ENCODE measurements at regions not wholly inside any gene's neighbourhood (a gene's known extent, or its start where the extent isn't known, plus 50 kb on each side); places are given as distances from the start of the nearest gene placed in this dataset.

DNA sequence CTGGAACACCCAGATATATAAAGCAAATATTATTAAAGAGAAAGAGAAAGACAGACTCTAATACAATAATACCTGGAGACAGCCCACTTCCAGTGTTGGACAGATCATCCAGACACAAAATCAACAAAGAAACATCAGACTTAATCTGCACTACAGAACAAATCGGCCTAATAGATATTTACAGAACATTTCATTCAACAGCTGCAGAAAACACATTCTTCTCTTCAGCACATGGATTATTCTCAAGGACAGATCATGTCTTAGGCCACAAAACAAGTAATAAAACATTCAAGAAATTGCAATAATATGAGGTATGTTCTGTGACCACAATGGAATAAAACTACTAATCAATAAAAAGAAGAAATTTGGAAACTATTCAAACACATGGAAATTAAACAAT, 398.3 kb upstream of the DUSP10 start:
- no peak overlapping the region for H3K4me3 Mint-ChIP-seq
- H2BK120ac ChIP-seq (ENCODE audit: low read depth, low read length, poor library complexity, severe bottlenecking) = no peak overlapping the region
- no peak overlapping the region for H4K5ac ChIP-seq (ENCODE audit: insufficient read length, low read depth, low read length)
- H2AK5ac ChIP-seq (ENCODE audit: insufficient read length, low read length) = no peak overlapping the region
- H3K27ac Mint-ChIP-seq = no peak overlapping the region
- no peak overlapping the region for H2BK12ac ChIP-seq (ENCODE audit: insufficient read length, low read depth, low read length)
- no peaks in the 10 kb centered on the region for H3K9me3 ChIP-seq (ENCODE audit: control insufficient read depth, low read depth, low read length)
- no peak overlapping the region for H4K8ac ChIP-seq (replicated peaks; ENCODE audit: insufficient read length, low read depth, low read length)
- H2BK15ac ChIP-seq (ENCODE audit: low read depth, low read length) = no peak overlapping the region
- no peaks in the 10 kb centered on the region for H4K20me1 ChIP-seq (ENCODE audit: control insufficient read depth, insufficient read depth, insufficient read length)
- TF ChIP-seq, protein P1, sequence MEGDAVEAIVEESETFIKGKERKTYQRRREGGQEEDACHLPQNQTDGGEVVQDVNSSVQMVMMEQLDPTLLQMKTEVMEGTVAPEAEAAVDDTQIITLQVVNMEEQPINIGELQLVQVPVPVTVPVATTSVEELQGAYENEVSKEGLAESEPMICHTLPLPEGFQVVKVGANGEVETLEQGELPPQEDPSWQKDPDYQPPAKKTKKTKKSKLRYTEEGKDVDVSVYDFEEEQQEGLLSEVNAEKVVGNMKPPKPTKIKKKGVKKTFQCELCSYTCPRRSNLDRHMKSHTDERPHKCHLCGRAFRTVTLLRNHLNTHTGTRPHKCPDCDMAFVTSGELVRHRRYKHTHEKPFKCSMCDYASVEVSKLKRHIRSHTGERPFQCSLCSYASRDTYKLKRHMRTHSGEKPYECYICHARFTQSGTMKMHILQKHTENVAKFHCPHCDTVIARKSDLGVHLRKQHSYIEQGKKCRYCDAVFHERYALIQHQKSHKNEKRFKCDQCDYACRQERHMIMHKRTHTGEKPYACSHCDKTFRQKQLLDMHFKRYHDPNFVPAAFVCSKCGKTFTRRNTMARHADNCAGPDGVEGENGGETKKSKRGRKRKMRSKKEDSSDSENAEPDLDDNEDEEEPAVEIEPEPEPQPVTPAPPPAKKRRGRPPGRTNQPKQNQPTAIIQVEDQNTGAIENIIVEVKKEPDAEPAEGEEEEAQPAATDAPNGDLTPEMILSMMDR (conservative IDR thresholded peaks at IDR 0.05) = no peak
- H3K27me3 Mint-ChIP-seq (ENCODE audit: low read depth) = no peaks in the 10 kb centered on the region
- H3K36me3 Mint-ChIP-seq (ENCODE audit: insufficient read depth in 1 of 3, low read depth in 3 of 3) = no peaks in the 10 kb centered on the region; a peak in 1 of 7 replicates
- no peak overlapping the region for H2AFZ ChIP-seq (ENCODE audit: low read length)
- H3K4me1 Mint-ChIP-seq = no peaks in the 10 kb centered on the region
- no peak overlapping the region for H3K4ac ChIP-seq (ENCODE audit: low read depth, low read length)
- no CpG with 5 or more reads among the region's 1 CpG for WGBS (ENCODE audit: extremely low coverage, insufficient read length, low lambda C conversion rate)
- no peak overlapping the region for H2BK5ac ChIP-seq (ENCODE audit: insufficient read length, low read length)
- no peaks in the 10 kb centered on the region for H3K4me1 ChIP-seq (ENCODE audit: insufficient read depth, low read length)
- no peaks in the 10 kb centered on the region for H3K23me2 ChIP-seq (ENCODE audit: insufficient read length, low read depth, low read length, poor library complexity, severe bottlenecking)
- no peak overlapping the region for H3K4me2 ChIP-seq (ENCODE audit: insufficient read depth, insufficient read length, low read length)
- no peaks in the 10 kb centered on the region for H3K79me1 ChIP-seq (ENCODE audit: insufficient read depth, low read depth, low read length, poor library complexity, severe bottlenecking)
- no peaks in the 10 kb centered on the region for H3K79me2 ChIP-seq (ENCODE audit: insufficient read depth, low read length)
- no peak overlapping the region for H3K18ac ChIP-seq (ENCODE audit: insufficient read length, low read depth, low read length)
- H3K27ac ChIP-seq (ENCODE audit: insufficient read length, low read depth, low read length) = no peak overlapping the region
- H3K9ac ChIP-seq (ENCODE audit: extremely low read depth, insufficient read length, low read length) = no peak overlapping the region
- peaks cover 12 to 18% of the 10 kb centered on the region in 2 experiments; a peak in 4 of 5 replicates for H3K9me3 Mint-ChIP-seq
- H3K23ac ChIP-seq (ENCODE audit: insufficient read length, low read depth, low read length) = no peak overlapping the region
- H3K27me3 ChIP-seq (ENCODE audit: insufficient read depth, low read length) = no peaks in the 10 kb centered on the region
- no peak overlapping the region for H3K56ac ChIP-seq (ENCODE audit: insufficient read length, low read depth, low read length)
- no peak overlapping the region for H3K14ac ChIP-seq (ENCODE audit: insufficient read depth, low read length)
- H2BK20ac ChIP-seq (ENCODE audit: low read depth, low read length, poor library complexity, severe bottlenecking) = no peak overlapping the region
- H3T11ph ChIP-seq (ENCODE audit: low read length) = no peak overlapping the region
- DNase-seq = no peak
- H4K91ac ChIP-seq (ENCODE audit: insufficient read length, low read depth, low read length) = no peak overlapping the region
